ENCODE measurements at regions not wholly inside any gene's neighbourhood (a gene's known extent, or its start where the extent isn't known, plus 50 kb on each side); places are given as distances from the start of the nearest gene placed in this dataset.

- no peak for TF ChIP-seq CTCF (conservative IDR thresholded peaks at IDR 0.05; ENCODE audit: low read depth, low read length)
- no peak for TF ChIP-seq EZH2 (IDR thresholded peaks at IDR 0.05; ENCODE audit: borderline replicate concordance, low read depth, low read length, poor library complexity, severe bottlenecking)
Observed at GRCh38 chr17:33501185-33501584, 208.1 kb upstream of the ASIC2 start.
